Neural progenitor cell (in vitro differentiated cells): ENCODE measurements at regions not wholly inside any gene's neighbourhood (a gene's known extent, or its start where the extent isn't known, plus 50 kb on each side); places are given as distances from the start of the nearest gene placed in this dataset.

Source experiments
- EZH2 ChIP-seq: fragments of 200-600 bp; sonication (generic); IDR thresholded peaks from 2 replicates; pipeline ENCODE4 v1.6.1; 2017; ENCODE audit warnings: antibody characterized with exemption, mild to moderate bottlenecking, moderate library complexity
- TF ChIP-seq, protein P1 (sequence below): fragments of 200-600 bp; sonication (generic); IDR thresholded peaks from 2 replicates; pipeline ENCODE4 v1.5.1; 2017; ENCODE audit warnings: antibody characterized with exemption, mild to moderate bottlenecking

GRCh38 chr14:31942166-31942841 is 134.8 kb upstream of the ARHGAP5 start:
- TF ChIP-seq, protein P1, sequence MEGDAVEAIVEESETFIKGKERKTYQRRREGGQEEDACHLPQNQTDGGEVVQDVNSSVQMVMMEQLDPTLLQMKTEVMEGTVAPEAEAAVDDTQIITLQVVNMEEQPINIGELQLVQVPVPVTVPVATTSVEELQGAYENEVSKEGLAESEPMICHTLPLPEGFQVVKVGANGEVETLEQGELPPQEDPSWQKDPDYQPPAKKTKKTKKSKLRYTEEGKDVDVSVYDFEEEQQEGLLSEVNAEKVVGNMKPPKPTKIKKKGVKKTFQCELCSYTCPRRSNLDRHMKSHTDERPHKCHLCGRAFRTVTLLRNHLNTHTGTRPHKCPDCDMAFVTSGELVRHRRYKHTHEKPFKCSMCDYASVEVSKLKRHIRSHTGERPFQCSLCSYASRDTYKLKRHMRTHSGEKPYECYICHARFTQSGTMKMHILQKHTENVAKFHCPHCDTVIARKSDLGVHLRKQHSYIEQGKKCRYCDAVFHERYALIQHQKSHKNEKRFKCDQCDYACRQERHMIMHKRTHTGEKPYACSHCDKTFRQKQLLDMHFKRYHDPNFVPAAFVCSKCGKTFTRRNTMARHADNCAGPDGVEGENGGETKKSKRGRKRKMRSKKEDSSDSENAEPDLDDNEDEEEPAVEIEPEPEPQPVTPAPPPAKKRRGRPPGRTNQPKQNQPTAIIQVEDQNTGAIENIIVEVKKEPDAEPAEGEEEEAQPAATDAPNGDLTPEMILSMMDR: no peak
- TF ChIP-seq EZH2: no peak
